ENCODE measurements at regions not wholly inside any gene's neighbourhood (a gene's known extent, or its start where the extent isn't known, plus 50 kb on each side); places are given as distances from the start of the nearest gene placed in this dataset.
"Not testable (repeated sequence)": the region's sequence is repeated elsewhere in the genome, so short reads cannot be mapped to it uniquely, and the experiment has no call there.

GRCh38 chr11:24413391-24413790 lies 83.5 kb upstream of the LUZP2 start:
- DNase-seq, result no peak

DNA sequence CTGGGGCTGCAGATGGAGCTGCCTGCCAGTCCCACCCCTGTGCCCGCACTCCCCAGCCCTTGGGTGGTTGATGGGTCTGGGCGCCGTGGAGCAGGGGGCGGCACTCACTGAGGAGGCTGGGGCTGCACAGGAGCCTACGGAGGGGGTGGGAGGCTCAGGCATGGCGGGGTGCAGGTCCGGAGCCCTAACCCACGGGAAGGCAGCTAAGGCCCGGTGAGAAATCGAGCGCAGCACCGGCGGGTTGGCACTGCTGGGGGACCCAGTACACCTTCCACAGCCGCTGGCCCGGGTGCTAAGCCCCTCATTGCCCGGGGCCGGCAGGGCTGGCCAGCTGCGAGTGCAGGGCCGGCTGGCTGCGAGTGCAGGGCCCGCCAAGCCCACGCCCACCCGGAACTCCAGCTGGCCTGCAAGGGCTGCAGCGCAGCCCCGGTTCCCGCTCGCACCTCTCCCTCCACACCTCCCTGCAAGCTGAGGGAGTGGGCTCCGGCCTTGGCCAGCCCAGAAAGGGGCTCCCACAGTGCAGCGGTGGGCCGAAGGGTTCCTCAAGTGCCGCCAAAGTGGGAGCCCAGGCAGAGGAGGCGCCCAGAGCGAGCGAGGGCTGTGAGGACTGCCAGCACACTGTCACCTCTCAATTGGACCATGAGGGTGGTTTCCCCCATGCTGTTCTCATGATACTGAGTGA lies 80.8 kb upstream of the LUZP2 start:
- DNase-seq, result not testable (repeated sequence)

- no peak for DNase-seq
Observed at GRCh38 chr11:24421766-24422165, 75.1 kb upstream of the LUZP2 start.

GRCh38 chr11:24422376-24422775 lies 74.5 kb upstream of the LUZP2 start:
- DNase-seq, result no peak

DNA sequence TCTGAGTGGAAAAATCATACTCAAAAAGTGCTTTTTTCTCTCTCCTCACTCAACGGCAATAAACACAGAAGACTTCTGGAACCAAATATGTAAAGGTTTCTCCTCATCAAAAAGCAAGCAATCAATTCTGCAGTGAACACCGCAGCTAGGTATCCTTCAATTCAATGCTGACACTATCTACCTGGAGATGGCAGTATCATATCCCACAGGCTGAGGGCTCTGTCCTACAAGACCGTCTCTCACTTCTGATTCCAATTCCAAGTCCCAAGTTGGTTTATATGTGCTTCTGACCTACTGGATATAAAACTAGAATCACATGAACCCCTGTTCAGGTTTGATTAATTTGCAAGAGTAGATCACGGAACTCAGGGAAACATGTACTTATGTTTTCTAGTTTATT lies 59.7 kb upstream of the LUZP2 start:
- DNase-seq, result no peak
